ENCODE measurements at regions not wholly inside any gene's neighbourhood (a gene's known extent, or its start where the extent isn't known, plus 50 kb on each side); places are given as distances from the start of the nearest gene placed in this dataset.

DNA sequence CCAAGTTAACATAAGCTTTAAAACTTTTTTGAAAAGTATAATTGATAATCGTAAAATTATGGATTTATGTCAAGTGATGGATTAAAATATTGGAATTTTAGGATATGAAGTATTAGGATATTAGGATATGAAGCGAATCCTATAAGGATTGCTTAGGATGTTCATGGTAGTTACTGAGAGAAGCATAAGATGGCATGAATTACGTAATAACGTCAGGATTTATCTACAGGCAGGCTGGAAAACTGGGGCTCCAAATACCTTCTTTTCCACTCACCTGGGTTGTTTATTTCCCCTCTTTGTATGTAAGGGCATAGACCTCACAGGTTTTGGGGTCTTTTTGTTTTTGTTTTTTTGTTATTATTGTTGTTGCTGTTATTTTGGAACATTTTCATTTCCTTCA is 65.2 kb upstream of the TMEM33 start:
- peaks cover 97% of the 10 kb centered on the region for H3K27me3 ChIP-seq
- no peak for ATAC-seq
- no peaks in the 10 kb centered on the region for H3K9me3 ChIP-seq
- TF ChIP-seq, protein P1, sequence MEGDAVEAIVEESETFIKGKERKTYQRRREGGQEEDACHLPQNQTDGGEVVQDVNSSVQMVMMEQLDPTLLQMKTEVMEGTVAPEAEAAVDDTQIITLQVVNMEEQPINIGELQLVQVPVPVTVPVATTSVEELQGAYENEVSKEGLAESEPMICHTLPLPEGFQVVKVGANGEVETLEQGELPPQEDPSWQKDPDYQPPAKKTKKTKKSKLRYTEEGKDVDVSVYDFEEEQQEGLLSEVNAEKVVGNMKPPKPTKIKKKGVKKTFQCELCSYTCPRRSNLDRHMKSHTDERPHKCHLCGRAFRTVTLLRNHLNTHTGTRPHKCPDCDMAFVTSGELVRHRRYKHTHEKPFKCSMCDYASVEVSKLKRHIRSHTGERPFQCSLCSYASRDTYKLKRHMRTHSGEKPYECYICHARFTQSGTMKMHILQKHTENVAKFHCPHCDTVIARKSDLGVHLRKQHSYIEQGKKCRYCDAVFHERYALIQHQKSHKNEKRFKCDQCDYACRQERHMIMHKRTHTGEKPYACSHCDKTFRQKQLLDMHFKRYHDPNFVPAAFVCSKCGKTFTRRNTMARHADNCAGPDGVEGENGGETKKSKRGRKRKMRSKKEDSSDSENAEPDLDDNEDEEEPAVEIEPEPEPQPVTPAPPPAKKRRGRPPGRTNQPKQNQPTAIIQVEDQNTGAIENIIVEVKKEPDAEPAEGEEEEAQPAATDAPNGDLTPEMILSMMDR (IDR thresholded peaks at IDR 0.05): no peak
- TF ChIP-seq POLR2AphosphoS5 (IDR thresholded peaks at IDR 0.05) (no peak), POLR2A (IDR thresholded peaks at IDR 0.05) (no peak), EP300 (IDR thresholded peaks at IDR 0.05) (no peak)
- no peak overlapping the region for H3K27ac ChIP-seq
- peaks cover 0 to 32% (median 9%) of the 10 kb centered on the region in 3 donors for H3K4me1 ChIP-seq
- no peak overlapping the region for H3K4me3 ChIP-seq
- WGBS, 2 donors (ENCODE audit: low coverage in 1 of 2): 58 to 65% methylated on average over 4 of the region's 4 CpGs
- H3K36me3 ChIP-seq: no peaks in the 10 kb centered on the region

DNA sequence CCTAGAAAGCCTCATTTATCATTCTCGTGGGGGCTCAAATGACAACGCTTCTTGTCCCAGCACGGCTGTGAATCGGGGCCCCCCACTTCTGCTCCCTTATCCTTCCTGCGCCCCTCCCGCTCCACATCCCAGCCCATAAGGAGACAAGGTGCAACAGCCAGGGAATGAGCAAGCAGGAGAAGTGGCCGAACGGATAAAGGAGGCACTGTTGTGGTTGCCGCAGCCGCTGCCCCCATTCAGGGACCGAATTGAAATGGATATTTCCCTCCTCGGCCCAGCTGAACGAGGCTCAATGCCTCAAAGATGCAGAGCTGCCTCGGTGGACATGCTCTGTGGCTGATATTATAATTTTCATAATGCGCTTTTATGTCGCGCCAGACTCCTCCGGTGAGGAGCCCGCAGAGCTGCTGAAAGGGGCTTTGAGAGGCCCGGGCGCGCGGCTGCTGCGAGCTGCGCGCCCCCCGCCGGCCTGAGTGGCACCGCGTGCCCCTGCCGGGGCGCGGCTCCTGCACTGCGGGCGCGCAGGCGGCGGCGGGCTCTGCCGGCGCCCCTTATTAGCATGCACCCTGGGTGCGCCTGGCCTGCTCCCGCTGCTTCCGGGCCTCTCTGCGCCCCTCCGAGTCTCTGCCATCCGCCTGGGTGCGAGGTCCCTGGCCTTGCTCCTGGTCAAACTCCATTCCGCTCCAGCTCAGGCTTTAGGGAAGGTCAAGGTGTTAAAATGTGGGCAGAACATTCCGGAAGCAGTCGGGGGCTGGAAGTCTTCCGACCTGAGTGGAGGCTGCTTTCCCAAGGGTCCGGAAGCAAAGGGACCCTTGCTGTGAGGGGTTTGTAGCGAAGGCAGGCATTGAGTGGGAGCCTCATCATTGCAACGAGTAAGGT is 68.2 kb upstream of the TMEM33 start:
- H3K27ac ChIP-seq: no peak overlapping the region
- peaks cover 0 to 23% (median 9%) of the 10 kb centered on the region in 3 donors for H3K4me1 ChIP-seq
- no peak for TF ChIP-seq EP300 (IDR thresholded peaks at IDR 0.05)
- no peak for TF ChIP-seq POLR2AphosphoS5 (IDR thresholded peaks at IDR 0.05)
- TF ChIP-seq, protein P1 (IDR thresholded peaks at IDR 0.05): no peak
- no peak for TF ChIP-seq POLR2A (IDR thresholded peaks at IDR 0.05)
- peaks cover 97% of the 10 kb centered on the region for H3K27me3 ChIP-seq
- peaks cover 0 to 12% (median 0%) of the 10 kb centered on the region in 3 donors for H3K9me3 ChIP-seq
- H3K36me3 ChIP-seq: no peaks in the 10 kb centered on the region
- no peak for ATAC-seq
- peak overlapping the region in 1 of 2 donors; percentile 12 for H3K4me3 ChIP-seq
- 3 to 6% methylated on average over 8 to 11 of the region's 55 CpGs for whole genome bisulfite sequencing, 2 donors (ENCODE audit: low coverage in 1 of 2)

DNA sequence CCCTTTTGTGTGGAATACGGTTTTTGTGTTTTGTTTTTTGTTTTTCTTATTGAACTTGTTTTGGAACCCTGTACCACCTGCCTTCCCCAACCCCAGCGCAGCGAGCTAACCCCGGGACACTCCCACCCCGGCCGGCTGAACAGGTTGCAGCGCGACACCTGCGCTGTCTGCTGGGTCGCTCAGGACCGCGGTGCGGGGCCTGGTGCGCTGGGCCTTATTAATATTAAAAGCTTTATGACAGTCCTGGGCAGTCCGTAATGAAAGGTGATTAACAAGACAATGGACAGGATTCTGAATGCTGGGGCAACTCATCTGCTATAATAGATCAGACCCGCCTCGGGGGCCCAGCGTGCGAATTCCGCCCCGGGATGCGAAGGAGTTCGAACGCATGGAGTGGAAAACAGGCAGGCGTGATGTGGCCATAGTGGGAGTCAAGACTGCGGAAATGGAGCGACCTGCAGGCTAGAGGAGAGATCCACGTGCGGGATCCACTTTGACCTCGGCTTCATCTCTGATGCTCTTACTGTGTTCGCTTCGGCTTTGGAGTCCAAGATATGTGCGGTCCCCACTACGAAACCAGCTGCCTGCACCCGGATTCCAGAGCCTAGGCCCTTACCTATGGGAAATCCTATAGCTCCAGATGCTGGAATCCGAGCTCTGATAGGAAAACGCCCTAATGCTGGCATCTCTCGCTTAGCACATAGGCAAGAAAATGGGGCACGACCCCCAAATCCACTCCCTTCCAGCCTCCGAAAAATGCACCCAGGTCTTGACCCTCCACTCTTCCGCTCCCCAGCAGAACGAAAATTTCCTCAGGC is 69.0 kb upstream of the TMEM33 start:
- Histone ChIP-seq H3K4me1 (peaks cover 0 to 23% (median 9%) of the 10 kb centered on the region in 3 donors), H3K36me3 (no peaks in the 10 kb centered on the region), H3K4me3 (no peak overlapping the region), H3K27me3 (peaks cover 95% of the 10 kb centered on the region), H3K9me3 (peaks cover 0 to 12% (median 0%) of the 10 kb centered on the region in 3 donors), H3K27ac (no peak overlapping the region)
- TF ChIP-seq POLR2AphosphoS5 (IDR thresholded peaks at IDR 0.05): no peak
- TF ChIP-seq, protein P1 (IDR thresholded peaks at IDR 0.05): no peak
- TF ChIP-seq EP300 (IDR thresholded peaks at IDR 0.05): no peak
- TF ChIP-seq POLR2A (IDR thresholded peaks at IDR 0.05): no peak
- ATAC-seq: no peak
- WGBS, 2 donors (ENCODE audit: low coverage in 1 of 2): 5 to 10% methylated on average over 2 to 18 of the region's 42 CpGs

DNA sequence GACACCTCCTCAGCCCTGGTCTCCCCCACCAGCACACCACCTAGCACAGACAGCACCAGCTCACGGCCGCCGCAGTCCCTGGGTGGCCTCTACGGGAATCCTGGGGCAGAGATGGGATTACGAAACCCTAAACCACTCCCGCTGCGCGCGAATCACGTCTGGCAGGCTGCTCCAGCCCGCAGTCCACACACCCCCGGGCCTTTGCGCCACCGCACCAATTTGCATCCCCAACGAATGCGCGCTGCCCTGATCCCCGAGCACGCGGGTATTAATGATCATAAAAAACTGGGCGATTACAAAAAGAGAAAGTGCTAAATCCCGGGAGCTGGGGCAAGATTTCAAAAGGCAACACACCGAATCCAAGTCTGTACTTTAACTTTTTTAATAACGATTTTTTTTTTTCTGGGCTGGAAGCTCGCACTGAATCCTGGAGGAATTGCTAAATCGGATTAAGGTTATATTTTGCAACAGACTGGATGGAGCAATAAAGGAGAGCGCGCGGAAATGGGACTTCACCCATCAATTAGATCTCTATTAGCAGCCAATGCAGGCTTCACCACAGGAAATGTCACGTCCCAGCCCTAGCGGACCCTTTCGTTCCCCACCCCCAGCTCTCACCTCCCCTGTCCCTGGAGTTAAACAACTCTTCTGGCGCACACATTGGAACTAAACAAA is 69.8 kb upstream of the TMEM33 start:
- H3K9me3 ChIP-seq: peaks cover 0 to 12% (median 0%) of the 10 kb centered on the region in 3 donors
- WGBS, 2 donors (ENCODE audit: low coverage in 1 of 2): 6 to 18% methylated on average over 22 to 29 of the region's 33 CpGs
- no peak overlapping the region for H3K27ac ChIP-seq
- H3K4me3 ChIP-seq: no peak overlapping the region
- H3K36me3 ChIP-seq: no peaks in the 10 kb centered on the region
- TF ChIP-seq EP300 (IDR thresholded peaks at IDR 0.05) (no peak), POLR2A (IDR thresholded peaks at IDR 0.05) (no peak), POLR2AphosphoS5 (IDR thresholded peaks at IDR 0.05) (no peak)
- TF ChIP-seq, protein P1 (IDR thresholded peaks at IDR 0.05): no peak
- ATAC-seq: no peak
- peaks cover 0 to 23% (median 9%) of the 10 kb centered on the region in 3 donors for H3K4me1 ChIP-seq
- peaks cover 89% of the 10 kb centered on the region for H3K27me3 ChIP-seq

Measured in gastroesophageal sphincter (tissue), 4 donors.